SK-N-SH (cell line): ENCODE measurements at regions not wholly inside any gene's neighbourhood (a gene's known extent, or its start where the extent isn't known, plus 50 kb on each side); places are given as distances from the start of the nearest gene placed in this dataset.

Source experiments
- CTCF ChIA-PET: fragments of 300-600, 350-600 bp; formaldehyde crosslinking; extraction: SDS; loops from one replicate; lab custom pipeline; 2021; lab: Yijun Ruan, JAX
- POLR2A ChIA-PET: fragments of 350-600 bp; sonication (Branson Sonifier 250); formaldehyde crosslinking; extraction: SDS; loops from one replicate; lab custom pipeline; 2020; ENCODE audit warnings: antibody characterized with exemption, inconsistent platforms; lab: Yijun Ruan, JAX
- DNase-seq: peaks from one replicate; pipeline ENCODE4 v3.0.0; 2012
- H2AFZ ChIP-seq: fragments of 200-600 bp; sonication (generic); 2 replicates; pipeline ENCODE4 v1.8.1; 2016; ENCODE audit warnings: antibody characterized with exemption, mild to moderate bottlenecking, low read depth
- H3F3A ChIP-seq: fragments of 200-600 bp; sonication (generic); replicated peaks from 2 replicates; pipeline ENCODE3; 2016; ENCODE audit warnings: antibody characterized with exemption, mild to moderate bottlenecking; ENCODE audit not compliant: insufficient read depth
- H3K27ac ChIP-seq, 2 experiments: fragments of 200-500 bp in 1 of 2; fragments of 200-600 bp in 1 of 2; sonication (Bioruptor generic) in 1 of 2; sonication (generic), shearing (Covaris generic) in 1 of 2; 2 replicates each; pipeline versions ENCODE4 v1.5.1 to v1.6.1; 2014 to 2016; ENCODE audit warnings: low read depth in 2 of 2, inconsistent platforms in 1 of 2, low read length in 1 of 2, mild to moderate bottlenecking in 1 of 2, mixed read lengths in 1 of 2
- H3K27me3 ChIP-seq: fragments of 200-600 bp; sonication (generic), shearing (Covaris generic); 2 replicates; pipeline ENCODE4 v1.6.1; 2016; ENCODE audit warnings: mixed run types; ENCODE audit not compliant: insufficient read depth
- H3K36me3 ChIP-seq, 2 experiments: fragments of 200-500 bp in 1 of 2; fragments of 200-600 bp in 1 of 2; sonication (Bioruptor generic) in 1 of 2; sonication (generic) in 1 of 2; replicated peaks in 1 of 2; 2 replicates each; pipeline versions ENCODE3 to v1.5.1; 2014 to 2016; ENCODE audit warnings: low read length in 1 of 2, mild to moderate bottlenecking in 1 of 2; ENCODE audit not compliant: insufficient read depth in 2 of 2, control insufficient read depth in 1 of 2
- H3K4me1 ChIP-seq, 2 experiments: fragments of 200-500 bp in 1 of 2; fragments of 200-600 bp in 1 of 2; sonication (Bioruptor generic) in 1 of 2; sonication (generic), shearing (Covaris generic) in 1 of 2; 2 replicates each; pipeline versions ENCODE4 v1.5.1 to v1.6.1; 2014 to 2016; ENCODE audit warnings: low read depth in 1 of 2, low read length in 1 of 2, mixed run types in 1 of 2; ENCODE audit not compliant: insufficient read depth in 2 of 2, control insufficient read depth in 1 of 2
- H3K4me2 ChIP-seq: fragments of 200-600 bp; sonication (generic), shearing (Covaris generic); 2 replicates; pipeline ENCODE4 v1.6.1; 2017; ENCODE audit warnings: mixed run types
- H3K4me3 ChIP-seq, 2 experiments: fragments of 200-500 bp in 1 of 2; fragments of 200-600 bp in 1 of 2; sonication (Bioruptor generic) in 1 of 2; sonication (generic), shearing (Covaris generic) in 1 of 2; 2 replicates each; pipeline versions ENCODE4 v1.5.1 to v1.8.1; 2014 to 2016; ENCODE audit warnings: low read depth in 2 of 2, inconsistent platforms in 1 of 2, low read length in 1 of 2, mild to moderate bottlenecking in 1 of 2, mixed read lengths in 1 of 2, moderate library complexity in 1 of 2
- H3K79me2 ChIP-seq: fragments of 200-600 bp; sonication (generic); 2 replicates; pipeline ENCODE4 v1.8.1; 2017; ENCODE audit warnings: mild to moderate bottlenecking; ENCODE audit not compliant: insufficient read depth
- H3K9ac ChIP-seq: fragments of 200-600 bp; sonication (generic); 2 replicates; pipeline ENCODE4 v1.6.1; 2017; ENCODE audit warnings: mixed run types
- H3K9me2 ChIP-seq: fragments of 200-600 bp; sonication (generic); 2 replicates; pipeline ENCODE4 v1.6.1; 2017; ENCODE audit warnings: mixed run types
- H3K9me3 ChIP-seq: fragments of 200-600 bp; sonication (generic); 2 replicates; pipeline ENCODE4 v1.6.1; 2017; ENCODE audit warnings: mixed run types, mild to moderate bottlenecking, moderate library complexity
- H4K20me1 ChIP-seq: fragments of 200-600 bp; sonication (generic); 2 replicates; pipeline ENCODE4 v1.6.1; 2017; ENCODE audit warnings: mild to moderate bottlenecking, mixed run types; ENCODE audit not compliant: insufficient read depth
- CHD2 ChIP-seq: fragments of 150-350 bp; IDR thresholded peaks from 2 replicates; pipeline ENCODE4 v1.6.1; 2018; ENCODE audit warnings: low read length; ENCODE audit not compliant: partially characterized antibody
- EP300 ChIP-seq, 2 experiments: IDR thresholded peaks; 2 replicates each; pipeline versions ENCODE4 v1.4.0 to v1.6.1; 2012; ENCODE audit warnings: borderline replicate concordance in 1 of 2, low read depth in 1 of 2, low read length in 1 of 2
- EZH2phosphoT487 ChIP-seq: fragments of 200-600 bp; sonication (generic); IDR thresholded peaks from 2 replicates; pipeline ENCODE4 v1.6.1; 2017; ENCODE audit warnings: low read depth, mixed run types, mild to moderate bottlenecking, antibody characterized with exemption, moderate library complexity, borderline replicate concordance
- FOSL2 ChIP-seq: IDR thresholded peaks from 2 replicates; pipeline ENCODE4 v1.4.0; 2012; ENCODE audit warnings: low read depth, mild to moderate bottlenecking, moderate library complexity, borderline replicate concordance
- FOXM1 ChIP-seq: IDR thresholded peaks from 2 replicates; pipeline ENCODE4 v1.4.0; 2012; ENCODE audit warnings: low read depth, mild to moderate bottlenecking
- GABPA ChIP-seq: IDR thresholded peaks from 2 replicates; pipeline ENCODE4 v1.4.0; 2012; ENCODE audit warnings: low read depth, mild to moderate bottlenecking
- IRF3 ChIP-seq: fragments of 150-350 bp; IDR thresholded peaks from 2 replicates; pipeline ENCODE4 v1.6.1; 2016; ENCODE audit warnings: mild to moderate bottlenecking, low read depth, low read length
- JUND ChIP-seq: IDR thresholded peaks from 2 replicates; pipeline ENCODE4 v1.4.0; 2012
- MAX ChIP-seq: IDR thresholded peaks from 2 replicates; pipeline ENCODE4 v1.4.0; 2012; ENCODE audit warnings: low read depth
- MEF2A ChIP-seq: IDR thresholded peaks from 2 replicates; pipeline ENCODE4 v1.4.0; 2012; ENCODE audit warnings: low read depth, borderline replicate concordance
- MXI1 ChIP-seq: IDR thresholded peaks from 2 replicates; pipeline ENCODE4 v1.6.1; 2012; ENCODE audit warnings: mild to moderate bottlenecking, low read depth, low read length, improper control_type of control experiment
- NFIC ChIP-seq: IDR thresholded peaks from 2 replicates; pipeline ENCODE4 v1.4.0; 2012; ENCODE audit warnings: borderline replicate concordance
- NRF1 ChIP-seq: IDR thresholded peaks from 2 replicates; pipeline ENCODE4 v1.6.1; 2012; ENCODE audit warnings: low read depth, mild to moderate bottlenecking, low read length
- RAD21 ChIP-seq: IDR thresholded peaks from 2 replicates; pipeline ENCODE4 v1.6.1; 2012; ENCODE audit warnings: mild to moderate bottlenecking, low read length
- RCOR1 ChIP-seq: fragments of 150-350 bp; IDR thresholded peaks from 2 replicates; pipeline ENCODE4 v1.6.1; 2017; ENCODE audit warnings: antibody characterized with exemption, low read length
- RXRA ChIP-seq: IDR thresholded peaks from 2 replicates; pipeline ENCODE4 v1.4.0; 2012; ENCODE audit warnings: low read depth, mild to moderate bottlenecking, borderline replicate concordance
- USF1 ChIP-seq: IDR thresholded peaks from 2 replicates; pipeline ENCODE4 v1.4.0; 2012; ENCODE audit warnings: low read depth, borderline replicate concordance
- YY1 ChIP-seq: IDR thresholded peaks from 2 replicates; pipeline ENCODE4 v1.4.0; 2012; ENCODE audit warnings: low read depth, mild to moderate bottlenecking
- WGBS: methylation state at CpG from one replicate; pipeline ENCODE4 v1.1.6; 2017; ENCODE audit warnings: low lambda C conversion rate; 5-methylcytosine and 5-hydroxymethylcytosine counted together
- TF ChIP-seq, protein P1 (sequence below): IDR thresholded peaks from 2 replicates; pipeline ENCODE4; 2012
- TF ChIP-seq, protein P2 (sequence below): fragments of 150-350 bp; IDR thresholded peaks from 2 replicates; pipeline ENCODE4 v1.6.1; 2017; ENCODE audit warnings: antibody characterized with exemption, low read length, low read depth, borderline replicate concordance

GRCh38 chr9:108258640-108259039 is 597.1 kb downstream of the ACTL7B start (continued):
- TF ChIP-seq IRF3 (no peak), YY1 (no peak), EP300 (IDR thresholded peaks at IDR 0.05; ENCODE audit: borderline replicate concordance in 1 of 2, low read depth in 1 of 2, low read length in 1 of 2) (no peak), USF1 (no peak), MEF2A (no peak), FOXM1 (no peak), NFIC (no peak), JUND (no peak), GABPA (no peak), RXRA (no peak)

- H3K27ac ChIP-seq, result no peak overlapping the region
- H3K9me2 ChIP-seq, result no peaks in the 10 kb centered on the region
- no peaks in the 10 kb centered on the region for H3K9me3 ChIP-seq
- CTCF ChIA-PET, result no interaction called here
- DNase-seq, result no peak
- no peak overlapping the region for H2AFZ ChIP-seq
- H3F3A ChIP-seq, result no peaks in the 10 kb centered on the region
- H3K4me3 ChIP-seq, result no peak overlapping the region
- 30% methylated on average over 5 of the region's 5 CpGs for WGBS
- H3K4me1 ChIP-seq, result no peaks in the 10 kb centered on the region
- TF ChIP-seq, protein P1, sequence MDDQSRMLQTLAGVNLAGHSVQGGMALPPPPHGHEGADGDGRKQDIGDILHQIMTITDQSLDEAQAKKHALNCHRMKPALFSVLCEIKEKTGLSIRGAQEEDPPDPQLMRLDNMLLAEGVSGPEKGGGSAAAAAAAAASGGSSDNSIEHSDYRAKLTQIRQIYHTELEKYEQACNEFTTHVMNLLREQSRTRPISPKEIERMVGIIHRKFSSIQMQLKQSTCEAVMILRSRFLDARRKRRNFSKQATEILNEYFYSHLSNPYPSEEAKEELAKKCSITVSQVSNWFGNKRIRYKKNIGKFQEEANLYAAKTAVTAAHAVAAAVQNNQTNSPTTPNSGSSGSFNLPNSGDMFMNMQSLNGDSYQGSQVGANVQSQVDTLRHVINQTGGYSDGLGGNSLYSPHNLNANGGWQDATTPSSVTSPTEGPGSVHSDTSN, result no peak
- no peak for TF ChIP-seq NFIC
- TF ChIP-seq RAD21, result no peak
- TF ChIP-seq YY1, result no peak
- TF ChIP-seq, protein P2, sequence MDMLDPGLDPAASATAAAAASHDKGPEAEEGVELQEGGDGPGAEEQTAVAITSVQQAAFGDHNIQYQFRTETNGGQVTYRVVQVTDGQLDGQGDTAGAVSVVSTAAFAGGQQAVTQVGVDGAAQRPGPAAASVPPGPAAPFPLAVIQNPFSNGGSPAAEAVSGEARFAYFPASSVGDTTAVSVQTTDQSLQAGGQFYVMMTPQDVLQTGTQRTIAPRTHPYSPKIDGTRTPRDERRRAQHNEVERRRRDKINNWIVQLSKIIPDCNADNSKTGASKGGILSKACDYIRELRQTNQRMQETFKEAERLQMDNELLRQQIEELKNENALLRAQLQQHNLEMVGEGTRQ, result no peak
- no peak for TF ChIP-seq GABPA
- no peak for TF ChIP-seq MXI1
- TF ChIP-seq EP300 (IDR thresholded peaks at IDR 0.05; ENCODE audit: borderline replicate concordance in 1 of 2, low read depth in 1 of 2, low read length in 1 of 2), result no peak
- TF ChIP-seq FOSL2, result no peak
- TF ChIP-seq CHD2, result no peak
- no peak for TF ChIP-seq NRF1
- no peak for TF ChIP-seq MAX
- TF ChIP-seq RCOR1, result no peak
- TF ChIP-seq EZH2phosphoT487, result no peak
- H3K4me2 ChIP-seq, result no peak overlapping the region
- POLR2A ChIA-PET, result no interaction called here
- no peaks in the 10 kb centered on the region for H3K36me3 ChIP-seq
- no peaks in the 10 kb centered on the region for H4K20me1 ChIP-seq
- H3K79me2 ChIP-seq, result no peaks in the 10 kb centered on the region
- H3K27me3 ChIP-seq, result no peaks in the 10 kb centered on the region; the same call in 1 of the 2 replicates
- no peak overlapping the region for H3K9ac ChIP-seq
Measured at GRCh38 chr9:108257382-108257781, 598.4 kb downstream of the ACTL7B start.
